H1 (cell line): ENCODE measurements at regions not wholly inside any gene's neighbourhood (a gene's known extent, or its start where the extent isn't known, plus 50 kb on each side); places are given as distances from the start of the nearest gene placed in this dataset.

ENCODE experiments used
- CTCF ChIA-PET: fragments of 300-600 bp; sonication (Branson Sonifier 250); formaldehyde crosslinking; loops from one replicate; lab custom pipeline; 2021; ENCODE audit not compliant: partially characterized antibody; lab: Charles Lee
- POLR2A ChIA-PET: fragments of 300-600 bp; sonication (Branson Sonifier 250); formaldehyde crosslinking; loops from one replicate; lab custom pipeline; 2021; ENCODE audit warnings: inconsistent platforms; ENCODE audit not compliant: partially characterized antibody; lab: Charles Lee
- DNase-seq, 2 experiments: peaks; one replicate each; pipeline versions ENCODE4 v3.0.0 to v3.0.0-alpha.2; 2010 to 2022; ENCODE audit warnings: low spot score in 2 of 2, low read depth in 1 of 2, mixed read lengths in 1 of 2
- FAIRE-seq: peaks from 2 replicates; lab custom pipeline; 2011; peaks lifted over from hg19 to GRCh38; lab: Jason Lieb, UNC
- H2AFZ ChIP-seq: 2 replicates; pipeline ENCODE4 v1.8.1; 2012; ENCODE audit warnings: low read length, inconsistent platforms
- H2AK5ac ChIP-seq: 2 replicates; pipeline ENCODE4 v1.6.1; 2013; ENCODE audit warnings: low read depth, low read length
- H2BK120ac ChIP-seq: replicated peaks from 2 replicates; pipeline ENCODE3; 2013; ENCODE audit warnings: low read depth, low read length, inconsistent platforms
- H2BK12ac ChIP-seq: 2 replicates; pipeline ENCODE4 v1.6.1; 2013; ENCODE audit warnings: low read depth, low read length
- H2BK15ac ChIP-seq: 2 replicates; pipeline ENCODE4 v1.6.1; 2013; ENCODE audit warnings: low read length
- H2BK20ac ChIP-seq: 2 replicates; pipeline ENCODE4 v1.6.1; 2013; ENCODE audit warnings: low read length
- H2BK5ac ChIP-seq: 2 replicates; pipeline ENCODE4 v1.6.1; 2013; ENCODE audit warnings: low read depth, low read length
- H3K14ac ChIP-seq: 2 replicates; pipeline ENCODE4 v1.6.1; 2013; ENCODE audit warnings: inconsistent platforms; ENCODE audit not compliant: insufficient read length
- H3K18ac ChIP-seq: 2 replicates; pipeline ENCODE4 v1.6.1; 2013; ENCODE audit warnings: low read length; ENCODE audit errors: extremely low read depth
- H3K23ac ChIP-seq: 2 replicates; pipeline ENCODE4 v1.6.1; 2013; ENCODE audit warnings: inconsistent platforms; ENCODE audit not compliant: insufficient read length
- H3K23me2 ChIP-seq: 2 replicates; pipeline ENCODE4 v1.6.1; 2013; ENCODE audit warnings: low read depth, low read length
- H3K27ac ChIP-seq: 2 replicates; pipeline ENCODE4 v1.6.1; 2011; ENCODE audit warnings: low read depth, low read length, inconsistent platforms
- H3K27me3 ChIP-seq, 4 experiments: replicated peaks in 1 of 4; 1 replicate in 1 of 4; 2 replicates in 3 of 4; pipeline versions ENCODE4 v1.6.1 to v1.8.1; 2011 to 2013; ENCODE audit warnings: low read length in 3 of 4, mild to moderate bottlenecking in 3 of 4, inconsistent platforms in 2 of 4, mixed read lengths in 2 of 4, moderate library complexity in 1 of 4; ENCODE audit not compliant: control insufficient read depth in 3 of 4, insufficient read depth in 3 of 4; ENCODE audit errors: extremely low read depth in 1 of 4
- H3K36me3 ChIP-seq, 4 experiments: 2 replicates each; pipeline versions ENCODE4 v1.6.1 to v1.8.1; 2011 to 2013; ENCODE audit warnings: mild to moderate bottlenecking in 4 of 4, low read length in 3 of 4, moderate library complexity in 2 of 4, control low read depth in 1 of 4, inconsistent platforms in 1 of 4; ENCODE audit not compliant: insufficient read depth in 4 of 4, control insufficient read depth in 2 of 4
- H3K4ac ChIP-seq: replicated peaks from 2 replicates; pipeline ENCODE3; 2013; ENCODE audit warnings: low read length, low read depth, mixed read lengths, inconsistent platforms; ENCODE audit not compliant: insufficient read length
- H3K4me1 ChIP-seq, 4 experiments: replicated peaks in 1 of 4; 1 replicate in 1 of 4; 2 replicates in 3 of 4; pipeline versions ENCODE4 v1.6.1 to v1.8.1; 2011 to 2013; ENCODE audit warnings: low read length in 3 of 4, inconsistent platforms in 2 of 4, mixed read lengths in 1 of 4; ENCODE audit not compliant: insufficient read depth in 4 of 4, control insufficient read depth in 3 of 4
- H3K4me2 ChIP-seq, 2 experiments: 2 replicates each; pipeline versions ENCODE4 v1.6.1 to v1.8.1; 2011 to 2013; ENCODE audit warnings: low read depth in 2 of 2, low read length in 2 of 2, control low read depth in 1 of 2, inconsistent platforms in 1 of 2, mild to moderate bottlenecking in 1 of 2; ENCODE audit not compliant: insufficient read depth in 1 of 2
- H3K4me3 ChIP-seq, 4 experiments: fragments of 200-600, 300-600 bp in 1 of 4; sonication (generic), shearing (Covaris generic), sonication (Bioruptor Twin) in 1 of 4; 2 replicates each; pipeline versions ENCODE4 v1.5.1 to v1.8.1; 2011 to 2016; ENCODE audit warnings: low read length in 4 of 4, low read depth in 3 of 4, control low read depth in 2 of 4, inconsistent platforms in 2 of 4, mild to moderate bottlenecking in 2 of 4, mixed read lengths in 1 of 4, moderate library complexity in 1 of 4; ENCODE audit not compliant: insufficient read depth in 2 of 4; ENCODE audit errors: extremely low read depth in 1 of 4
- H3K56ac ChIP-seq: replicated peaks from 2 replicates; pipeline ENCODE3; 2013; ENCODE audit warnings: low read depth, mild to moderate bottlenecking, mixed read lengths, low read length, inconsistent platforms; ENCODE audit not compliant: insufficient read length
- H3K79me1 ChIP-seq: 2 replicates; pipeline ENCODE4 v1.6.1; 2013; ENCODE audit warnings: low read depth, low read length, control low read depth
- H3K79me2 ChIP-seq, 2 experiments: 2 replicates each; pipeline versions ENCODE4 v1.6.1 to v1.8.1; 2012 to 2013; ENCODE audit warnings: low read length in 2 of 2, mild to moderate bottlenecking in 2 of 2, inconsistent platforms in 1 of 2; ENCODE audit not compliant: insufficient read depth in 2 of 2, control insufficient read depth in 1 of 2
- H3K9ac ChIP-seq, 4 experiments: replicated peaks in 1 of 4; 1 replicate in 1 of 4; 2 replicates in 3 of 4; pipeline versions ENCODE4 v1.6.1 to v1.8.1; 2011 to 2013; ENCODE audit warnings: low read depth in 3 of 4, low read length in 3 of 4, control low read depth in 2 of 4, mild to moderate bottlenecking in 2 of 4, moderate library complexity in 2 of 4, inconsistent platforms in 1 of 4; ENCODE audit errors: extremely low read depth in 1 of 4
- H3K9me3 ChIP-seq, 2 experiments: 2 replicates each; pipeline versions ENCODE4 v1.6.1 to v1.8.1; 2012 to 2013; ENCODE audit warnings: mild to moderate bottlenecking in 2 of 2, moderate library complexity in 2 of 2, control low read depth in 1 of 2, inconsistent platforms in 1 of 2, low read depth in 1 of 2, low read length in 1 of 2, mixed read lengths in 1 of 2; ENCODE audit not compliant: insufficient read depth in 2 of 2
- H4K20me1 ChIP-seq, 2 experiments: replicated peaks in 1 of 2; 2 replicates each; pipeline versions ENCODE3 to v1.8.1; 2011 to 2013; ENCODE audit warnings: inconsistent platforms in 2 of 2, low read length in 2 of 2, mild to moderate bottlenecking in 1 of 2; ENCODE audit not compliant: insufficient read depth in 2 of 2, control insufficient read depth in 1 of 2
- H4K5ac ChIP-seq: 2 replicates; pipeline ENCODE4 v1.6.1; 2013; ENCODE audit warnings: low read length, low read depth, mixed read lengths, inconsistent platforms; ENCODE audit not compliant: insufficient read length
- H4K8ac ChIP-seq: 2 replicates; pipeline ENCODE4 v1.8.0; 2013; ENCODE audit warnings: mild to moderate bottlenecking, moderate library complexity, low read length, inconsistent platforms; ENCODE audit not compliant: insufficient read depth; ENCODE audit errors: extremely low read depth
- H4K91ac ChIP-seq: replicated peaks from 2 replicates; pipeline ENCODE3; 2013; ENCODE audit warnings: low read length, mixed read lengths, inconsistent platforms; ENCODE audit not compliant: insufficient read length
- ASH2L ChIP-seq: fragments of 200-600, 300-600 bp; sonication (generic); IDR thresholded peaks from one replicate; pipeline ENCODE4 v1.7.1; 2017; ENCODE audit warnings: low read length
- CHD1 ChIP-seq: IDR thresholded peaks from 2 replicates; pipeline ENCODE4 v1.6.1; 2012; ENCODE audit warnings: low read depth, low read length, improper control_type of control experiment
- EGR1 ChIP-seq: IDR thresholded peaks from 2 replicates; pipeline ENCODE4 v1.6.1; 2011; ENCODE audit warnings: low read depth, low read length, borderline replicate concordance
- EP300 ChIP-seq, 2 experiments: IDR thresholded peaks; 1 replicate in 1 of 2; 2 replicates in 1 of 2; pipeline ENCODE4 v1.6.1; 2011 to 2012; ENCODE audit warnings: low read depth in 2 of 2, low read length in 2 of 2, mild to moderate bottlenecking in 2 of 2, borderline replicate concordance in 1 of 2, inconsistent platforms in 1 of 2, moderate library complexity in 1 of 2
- HDAC2 ChIP-seq, 2 experiments: fragments of 300-600 bp in 1 of 2; sonication (generic) in 1 of 2; IDR thresholded peaks; 2 replicates each; pipeline ENCODE4 v1.6.1; 2011 to 2012; ENCODE audit warnings: low read depth in 2 of 2, low read length in 2 of 2, mild to moderate bottlenecking in 2 of 2, moderate library complexity in 2 of 2, borderline replicate concordance in 1 of 2, inconsistent platforms in 1 of 2
- HDAC6 ChIP-seq: IDR thresholded peaks from one replicate; pipeline ENCODE4 v1.7.1; 2012; ENCODE audit warnings: low read depth, mild to moderate bottlenecking, inconsistent platforms, low read length, moderate library complexity
- KDM5A ChIP-seq: fragments of 200-600 bp; IDR thresholded peaks from 2 replicates; pipeline ENCODE4 v1.7.1; 2012; ENCODE audit warnings: mild to moderate bottlenecking, low read length, inconsistent platforms, mixed read lengths
- NANOG ChIP-seq: IDR thresholded peaks from 2 replicates; pipeline ENCODE4 v1.6.1; 2011; ENCODE audit warnings: low read length, low read depth, mild to moderate bottlenecking, inconsistent platforms; ENCODE audit not compliant: insufficient read depth, poor library complexity, severe bottlenecking
- POU5F1 ChIP-seq: IDR thresholded peaks from 2 replicates; pipeline ENCODE4 v1.6.1; 2011; ENCODE audit warnings: low read depth, mild to moderate bottlenecking, low read length, moderate library complexity
- SIRT6 ChIP-seq: IDR thresholded peaks from one replicate; pipeline ENCODE4 v1.7.1; 2012; ENCODE audit warnings: low read length, inconsistent platforms
- YY1 ChIP-seq: IDR thresholded peaks from 2 replicates; pipeline ENCODE4 v1.6.1; 2011; ENCODE audit warnings: low read depth, mild to moderate bottlenecking, low read length
- WGBS, 2 experiments: shearing (Covaris generic) in 1 of 2; methylation state at CpG; one replicate each; pipeline versions ENCODE4 v1.1.6 to v1.1.7; 2013 to 2015; ENCODE audit warnings: low lambda C conversion rate in 2 of 2, mixed read lengths in 2 of 2, inconsistent platforms in 1 of 2, low coverage in 1 of 2, missing lambda C conversion rate in 1 of 2; ENCODE audit not compliant: insufficient replicate concordance in 2 of 2, insufficient coverage in 1 of 2, insufficient read length in 1 of 2; ENCODE audit errors: extremely low coverage in 1 of 2, missing lambda C conversion rate in 1 of 2; 5-methylcytosine and 5-hydroxymethylcytosine counted together
- TF ChIP-seq, protein P1 (sequence below), 3 experiments: IDR thresholded peaks; 1 replicate in 2 of 3; 2 replicates in 1 of 3; pipeline versions ENCODE4 v1.5.1 to v1.6.1; 2011; ENCODE audit warnings: low read length in 3 of 3, mild to moderate bottlenecking in 3 of 3, inconsistent platforms in 2 of 3, low read depth in 1 of 3, moderate library complexity in 1 of 3; ENCODE audit not compliant: insufficient read depth in 1 of 3; ENCODE audit errors: control extremely low read depth in 1 of 3

DNA sequence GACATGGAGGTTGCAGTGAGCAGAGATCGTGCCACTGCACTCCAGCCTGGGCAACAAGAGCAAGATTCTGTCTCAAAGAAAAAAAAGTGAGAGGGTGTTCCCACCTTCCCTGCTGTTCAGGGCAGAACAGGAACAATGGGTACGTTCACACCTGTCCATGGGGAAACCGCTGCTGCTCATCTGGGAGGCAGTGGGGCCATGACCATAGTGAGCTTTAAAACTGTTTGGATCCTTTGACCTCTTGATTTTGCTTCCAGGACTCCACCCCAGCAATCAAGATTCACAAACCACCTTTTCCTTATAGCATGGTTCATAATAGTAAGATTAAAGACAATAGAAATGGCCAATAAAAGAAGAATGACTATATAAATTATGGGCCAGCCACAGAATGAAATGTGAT is 209.2 kb downstream of the ARL4C start:
- H3K79me2 ChIP-seq, result no peaks in the 10 kb centered on the region
- TF ChIP-seq POU5F1 (no peak), HDAC2 (IDR thresholded peaks at IDR 0.05; ENCODE audit: borderline replicate concordance in 1 of 2, low read depth in 2 of 2, low read length in 2 of 2) (no peak), EGR1 (no peak), CHD1 (no peak), NANOG (no peak), HDAC6 (no peak), KDM5A (no peak), EP300 (IDR thresholded peaks at IDR 0.05; ENCODE audit: borderline replicate concordance in 1 of 2, low read depth in 2 of 2, low read length in 2 of 2) (no peak), YY1 (no peak), SIRT6 (no peak), ASH2L (no peak)
- TF ChIP-seq, protein P1, sequence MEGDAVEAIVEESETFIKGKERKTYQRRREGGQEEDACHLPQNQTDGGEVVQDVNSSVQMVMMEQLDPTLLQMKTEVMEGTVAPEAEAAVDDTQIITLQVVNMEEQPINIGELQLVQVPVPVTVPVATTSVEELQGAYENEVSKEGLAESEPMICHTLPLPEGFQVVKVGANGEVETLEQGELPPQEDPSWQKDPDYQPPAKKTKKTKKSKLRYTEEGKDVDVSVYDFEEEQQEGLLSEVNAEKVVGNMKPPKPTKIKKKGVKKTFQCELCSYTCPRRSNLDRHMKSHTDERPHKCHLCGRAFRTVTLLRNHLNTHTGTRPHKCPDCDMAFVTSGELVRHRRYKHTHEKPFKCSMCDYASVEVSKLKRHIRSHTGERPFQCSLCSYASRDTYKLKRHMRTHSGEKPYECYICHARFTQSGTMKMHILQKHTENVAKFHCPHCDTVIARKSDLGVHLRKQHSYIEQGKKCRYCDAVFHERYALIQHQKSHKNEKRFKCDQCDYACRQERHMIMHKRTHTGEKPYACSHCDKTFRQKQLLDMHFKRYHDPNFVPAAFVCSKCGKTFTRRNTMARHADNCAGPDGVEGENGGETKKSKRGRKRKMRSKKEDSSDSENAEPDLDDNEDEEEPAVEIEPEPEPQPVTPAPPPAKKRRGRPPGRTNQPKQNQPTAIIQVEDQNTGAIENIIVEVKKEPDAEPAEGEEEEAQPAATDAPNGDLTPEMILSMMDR (IDR thresholded peaks at IDR 0.05; ENCODE audit: control extremely low read depth in 1 of 3, insufficient read depth in 1 of 3, low read depth in 1 of 3, low read length in 3 of 3), result no peak

More for the DNA sequence above, 209.2 kb downstream of the ARL4C start:
- Histone ChIP-seq H4K20me1 (no peaks in the 10 kb centered on the region), H2BK15ac (no peak overlapping the region), H3K4me3 (no peak overlapping the region), H3K9me3 (no peaks in the 10 kb centered on the region), H3K4me2 (no peak overlapping the region), H3K14ac (no peak overlapping the region), H2BK12ac (no peak overlapping the region), H3K18ac (no peak overlapping the region), H2AFZ (no peak overlapping the region), H3K4ac (no peak overlapping the region), H3K36me3 (no peaks in the 10 kb centered on the region), H4K8ac (no peak overlapping the region), H3K27ac (no peak overlapping the region), H4K91ac (no peak overlapping the region), H2BK5ac (no peak overlapping the region), H2BK20ac (no peak overlapping the region), H3K4me1 (peaks cover 0 to 2% (median 0%) of the 10 kb centered on the region in 4 experiments; a peak in 5 of 7 replicates), H3K23me2 (no peaks in the 10 kb centered on the region), H2BK120ac (no peak overlapping the region), H3K56ac (no peak overlapping the region), H4K5ac (no peak overlapping the region), H3K23ac (no peak overlapping the region), H3K79me1 (no peaks in the 10 kb centered on the region), H3K9ac (no peak overlapping the region), H3K27me3 (no peaks in the 10 kb centered on the region), H2AK5ac (no peak overlapping the region)
- CTCF ChIA-PET, result interaction anchor here (1.1 to 3.6 kb wide), 9 partner anchors 7 to 249 kb away, joined by 3 to 42 read pairs (median 5); no protein-coding TSS in a partner anchor
- POLR2A ChIA-PET, result no interaction called here
- FAIRE-seq (no peak), DNase-seq (no peak)
- 84% methylated on average over 3 of the region's 3 CpGs; no CpG with 5 or more reads in 1 of the 2 experiments for WGBS, 2 experiments
